HEK293T (cell line): ENCODE measurements at regions not wholly inside any gene's neighbourhood (a gene's known extent, or its start where the extent isn't known, plus 50 kb on each side); places are given as distances from the start of the nearest gene placed in this dataset.

Experiments
- CTCF ChIA-PET: fragments of 350-600 bp; formaldehyde crosslinking; extraction: SDS; loops from one replicate; lab custom pipeline; 2021; ENCODE audit warnings: antibody characterized with exemption, inconsistent platforms; lab: Yijun Ruan, JAX
- POLR2A ChIA-PET: fragments of 350-600 bp; formaldehyde crosslinking; extraction: SDS; loops from one replicate; lab custom pipeline; 2020; ENCODE audit warnings: antibody characterized with exemption, inconsistent platforms; lab: Yijun Ruan, JAX
- DNase-seq: peaks from one replicate; pipeline ENCODE4 v3.0.0; 2012; ENCODE audit warnings: mixed read lengths; ENCODE audit errors: extremely low spot score
- ARNT ChIP-seq: fragments of 450-650 bp; IDR thresholded peaks from 2 replicates; pipeline ENCODE4 v1.6.1; 2017; ENCODE audit warnings: mild to moderate bottlenecking
- BHLHE40 ChIP-seq: fragments of 450-650 bp; IDR thresholded peaks from 2 replicates; pipeline ENCODE4 v1.6.1; 2016; ENCODE audit warnings: mild to moderate bottlenecking, moderate library complexity, borderline replicate concordance
- CTBP1 ChIP-seq: fragments of 450-650 bp; IDR thresholded peaks from 2 replicates; pipeline ENCODE4 v1.6.1; 2016; ENCODE audit warnings: borderline replicate concordance
- ELF4 ChIP-seq: fragments of 450-650 bp; IDR thresholded peaks from 2 replicates; pipeline ENCODE4 v1.6.1; 2017; ENCODE audit warnings: antibody characterized with exemption
- FOXA1 ChIP-seq: fragments of 450-650 bp; IDR thresholded peaks from 2 replicates; pipeline ENCODE4 v1.6.1; 2016; ENCODE audit warnings: mild to moderate bottlenecking
- FOXK2 ChIP-seq: fragments of 450-650 bp; IDR thresholded peaks from 2 replicates; pipeline ENCODE4 v1.6.1; 2016; ENCODE audit warnings: mild to moderate bottlenecking
- FOXM1 ChIP-seq: fragments of 450-650 bp; IDR thresholded peaks from 2 replicates; pipeline ENCODE4 v1.6.1; 2017; ENCODE audit warnings: mild to moderate bottlenecking, borderline replicate concordance
- HDGF ChIP-seq: fragments of 450-650 bp; IDR thresholded peaks from 2 replicates; pipeline ENCODE4 v1.6.1; 2017; ENCODE audit warnings: antibody characterized with exemption, borderline replicate concordance
- L3MBTL2 ChIP-seq: fragments of 450-650 bp; conservative IDR thresholded peaks from 2 replicates; pipeline ENCODE4 v1.6.1; 2016; ENCODE audit warnings: mild to moderate bottlenecking
- LEF1 ChIP-seq: fragments of 450-650 bp; IDR thresholded peaks from 2 replicates; pipeline ENCODE4 v1.6.1; 2017; ENCODE audit warnings: mild to moderate bottlenecking, borderline replicate concordance
- NFRKB ChIP-seq: fragments of 450-650 bp; IDR thresholded peaks from 2 replicates; pipeline ENCODE4 v1.6.1; 2016; ENCODE audit warnings: mild to moderate bottlenecking, moderate library complexity
- SP1 ChIP-seq: fragments of 450-650 bp; IDR thresholded peaks from 2 replicates; pipeline ENCODE4 v1.6.1; 2017
- SUZ12 ChIP-seq: fragments of 450-650 bp; IDR thresholded peaks from 2 replicates; pipeline ENCODE4 v1.6.1; 2016; ENCODE audit warnings: mild to moderate bottlenecking
- TARDBP ChIP-seq: fragments of 450-650 bp; IDR thresholded peaks from 2 replicates; pipeline ENCODE4 v1.6.1; 2016
- ZNF384 ChIP-seq: fragments of 450-650 bp; IDR thresholded peaks from 2 replicates; pipeline ENCODE4 v1.6.1; 2016
- TF ChIP-seq, protein P1 (sequence below): fragments of 450-650 bp; IDR thresholded peaks from 2 replicates; pipeline ENCODE4 v1.6.1; 2016

DNA sequence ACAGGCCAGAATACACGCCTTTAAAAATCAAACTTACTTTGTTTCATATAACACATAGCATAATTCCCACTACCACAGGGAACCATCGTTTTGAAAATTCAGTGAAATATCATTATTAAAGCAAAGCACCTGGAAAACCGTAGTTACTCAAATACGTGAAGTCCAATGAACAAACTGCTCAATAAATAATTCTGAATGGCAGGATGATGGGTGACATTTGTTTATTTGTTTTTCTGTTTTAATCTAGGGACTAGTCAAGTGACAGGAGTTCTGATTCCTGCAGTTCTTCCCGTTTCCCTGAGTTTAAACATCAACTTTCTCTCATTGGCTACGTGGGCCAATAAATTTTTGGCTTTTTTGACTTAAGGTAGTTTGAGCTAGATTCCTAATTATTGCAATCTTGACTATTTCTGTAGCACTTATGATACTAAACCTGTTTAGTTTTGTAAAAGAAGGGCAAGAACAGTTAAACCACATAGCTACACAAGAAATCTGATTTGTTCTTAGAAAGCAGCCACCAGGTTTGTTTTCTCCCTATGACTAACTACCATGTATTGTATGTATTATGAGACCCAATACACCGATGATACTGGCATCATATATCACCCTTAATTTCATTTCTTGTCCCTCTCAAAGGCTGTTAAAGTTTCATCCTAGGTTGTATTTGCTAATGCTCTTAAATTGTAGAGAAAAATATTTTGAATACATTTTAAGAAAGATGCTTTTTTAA, 411.2 kb downstream of the SHQ1 start:
- TF ChIP-seq, protein P1, sequence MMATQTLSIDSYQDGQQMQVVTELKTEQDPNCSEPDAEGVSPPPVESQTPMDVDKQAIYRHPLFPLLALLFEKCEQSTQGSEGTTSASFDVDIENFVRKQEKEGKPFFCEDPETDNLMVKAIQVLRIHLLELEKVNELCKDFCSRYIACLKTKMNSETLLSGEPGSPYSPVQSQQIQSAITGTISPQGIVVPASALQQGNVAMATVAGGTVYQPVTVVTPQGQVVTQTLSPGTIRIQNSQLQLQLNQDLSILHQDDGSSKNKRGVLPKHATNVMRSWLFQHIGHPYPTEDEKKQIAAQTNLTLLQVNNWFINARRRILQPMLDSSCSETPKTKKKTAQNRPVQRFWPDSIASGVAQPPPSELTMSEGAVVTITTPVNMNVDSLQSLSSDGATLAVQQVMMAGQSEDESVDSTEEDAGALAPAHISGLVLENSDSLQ, result peak; percentile 90
- TF ChIP-seq ELF4 (no peak), CTBP1 (no peak)
- no peak for DNase-seq
- CTCF ChIA-PET, result interaction anchor here (1.0 kb wide), 1 partner anchor 229 kb away, joined by 4 read pairs; no protein-coding TSS in a partner anchor
- POLR2A ChIA-PET, result no interaction called here

DNA sequence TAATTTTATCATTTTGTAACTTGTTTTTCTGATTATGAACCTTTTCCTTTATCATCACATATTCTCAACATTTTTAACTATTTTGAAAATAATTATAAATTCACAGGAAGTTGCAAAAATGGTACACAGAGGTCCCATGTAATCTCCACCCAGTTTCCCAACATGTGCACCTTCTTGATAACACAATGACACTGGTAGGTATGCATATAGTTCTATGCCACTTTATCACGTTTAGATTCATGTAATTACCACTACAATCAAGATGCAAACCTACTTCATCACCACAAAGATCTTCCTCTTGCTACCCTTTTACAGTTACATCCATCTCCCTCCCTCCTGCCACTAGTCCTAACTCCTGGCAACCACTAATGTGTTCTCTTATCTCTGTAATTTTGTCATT, 413.9 kb downstream of the SHQ1 start:
- no peak for DNase-seq
- POLR2A ChIA-PET, result no interaction called here
- CTCF ChIA-PET, result no interaction called here
- TF ChIP-seq ARNT, result no peak
- no peak for TF ChIP-seq TARDBP
- TF ChIP-seq LEF1, result no peak
- TF ChIP-seq ZNF384, result no peak
- TF ChIP-seq BHLHE40, result no peak
- TF ChIP-seq SUZ12, result no peak
- no peak for TF ChIP-seq L3MBTL2
- TF ChIP-seq, protein P1, result no peak
- TF ChIP-seq SP1, result no peak
- TF ChIP-seq HDGF, result no peak
- no peak for TF ChIP-seq ELF4
- TF ChIP-seq FOXM1, result no peak
- TF ChIP-seq NFRKB, result no peak
- no peak for TF ChIP-seq CTBP1
- TF ChIP-seq FOXK2, result no peak
- TF ChIP-seq FOXA1, result no peak

DNA sequence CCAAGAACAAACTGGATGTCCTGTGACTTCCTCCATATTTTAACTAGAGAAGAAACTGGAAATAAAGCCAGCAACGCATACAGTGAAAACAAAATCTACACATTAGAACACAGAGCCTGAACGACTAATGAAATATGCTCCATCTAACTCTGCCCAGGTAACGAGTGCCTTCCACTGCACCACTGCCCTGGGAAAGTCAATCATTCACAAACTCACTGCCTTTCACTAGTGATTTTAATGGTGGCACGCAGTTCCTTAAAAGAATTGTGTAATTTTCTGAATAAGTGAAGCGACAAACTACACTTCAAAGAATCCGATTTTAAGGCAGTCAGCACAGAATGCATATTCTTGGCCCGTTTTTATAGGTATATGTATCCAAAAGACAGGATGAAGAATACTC, 416.0 kb downstream of the SHQ1 start:
- no peak for TF ChIP-seq BHLHE40
- no peak for TF ChIP-seq ARNT
- TF ChIP-seq SUZ12, result no peak
- TF ChIP-seq FOXM1, result no peak
- no peak for TF ChIP-seq ELF4
- no peak for TF ChIP-seq SP1
- no peak for TF ChIP-seq CTBP1
- TF ChIP-seq, protein P1, result no peak
- no peak for TF ChIP-seq TARDBP
- TF ChIP-seq ZNF384, result no peak
- no peak for TF ChIP-seq HDGF
- TF ChIP-seq NFRKB, result no peak
- TF ChIP-seq L3MBTL2, result no peak
- no peak for TF ChIP-seq FOXK2
- no peak for TF ChIP-seq FOXA1
- no peak for TF ChIP-seq LEF1
- no peak for DNase-seq

DNA sequence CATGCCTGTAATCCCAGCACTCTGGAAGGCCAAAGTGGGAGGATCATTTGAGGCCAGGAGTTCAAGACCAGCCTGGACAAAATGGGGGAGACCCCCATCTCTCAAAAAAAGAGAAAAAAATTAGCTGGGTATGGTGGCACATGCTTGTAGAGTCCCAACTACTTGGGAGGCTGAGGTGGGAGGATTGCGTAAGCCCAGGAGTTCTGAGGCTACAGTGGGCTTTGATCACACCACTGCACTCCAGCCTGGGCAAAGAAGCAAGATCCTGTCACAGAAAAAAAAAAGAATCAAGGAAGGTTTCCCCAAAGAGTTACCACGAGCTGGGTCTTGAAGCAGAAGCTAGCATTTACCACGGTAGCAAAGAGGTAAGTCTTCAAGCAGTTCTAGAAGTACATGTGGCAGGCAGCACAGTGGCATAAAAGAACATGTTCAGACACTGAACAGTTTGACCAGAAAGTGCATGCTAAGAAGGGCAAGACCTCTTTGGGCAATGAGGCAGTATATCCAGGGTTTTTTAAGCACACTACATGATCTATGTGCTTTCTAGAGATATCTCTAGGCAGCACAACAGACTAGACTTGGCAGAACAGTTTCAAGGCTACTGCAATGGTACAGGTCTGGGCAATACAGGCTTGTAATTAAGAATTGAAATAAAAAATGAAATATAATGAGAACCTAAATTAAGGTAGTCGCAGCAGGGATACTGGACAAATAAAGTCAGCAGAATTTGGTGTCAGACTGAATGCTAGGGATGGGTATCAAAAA, 418.5 kb downstream of the SHQ1 start:
- TF ChIP-seq FOXM1 (no peak), ARNT (no peak), SP1 (no peak), SUZ12 (no peak), BHLHE40 (no peak), FOXK2 (no peak), ZNF384 (no peak), HDGF (no peak), TARDBP (no peak), NFRKB (no peak), CTBP1 (no peak), LEF1 (no peak), FOXA1 (no peak)
- TF ChIP-seq, protein P1, result no peak
- ChIA-PET CTCF (interaction anchor here (0.6 kb wide), 1 partner anchor 233 kb away, joined by 4 read pairs; no protein-coding TSS in a partner anchor), POLR2A (no interaction called here)
- DNase-seq, result no peak

More for the DNA sequence above, 416.0 kb downstream of the SHQ1 start:
- ChIA-PET POLR2A (no interaction called here), CTCF (no interaction called here)

DNA sequence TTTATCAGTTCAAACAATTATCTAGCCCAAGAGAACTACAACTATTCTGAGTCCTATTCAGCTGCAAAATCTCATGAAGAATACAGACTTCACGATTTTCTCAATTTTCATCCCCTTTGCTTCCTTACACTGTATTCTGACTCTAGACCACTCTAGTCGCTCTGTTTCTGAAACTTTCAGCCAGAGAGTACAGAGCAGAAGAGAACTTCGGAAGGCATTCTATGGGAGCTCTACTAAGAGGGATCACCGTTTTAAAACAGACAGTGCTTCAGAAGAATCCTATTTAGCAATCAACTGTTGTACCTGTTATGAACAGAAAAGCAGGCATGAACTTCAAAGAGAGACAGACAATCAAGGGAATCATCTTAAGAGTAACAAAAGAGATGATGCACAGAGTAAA, 419.4 kb downstream of the SHQ1 start:
- ChIA-PET POLR2A (interaction anchor here (1.0 kb wide), 1 partner anchor 19 kb away, joined by 3 read pairs; no protein-coding TSS in a partner anchor), CTCF (no interaction called here)
- no peak for DNase-seq
- TF ChIP-seq ZNF384, result no peak
- no peak for TF ChIP-seq BHLHE40
- no peak for TF ChIP-seq NFRKB
- no peak for TF ChIP-seq FOXA1
- no peak for TF ChIP-seq ARNT
